ENCODE measurements at regions not wholly inside any gene's neighbourhood (a gene's known extent, or its start where the extent isn't known, plus 50 kb on each side); places are given as distances from the start of the nearest gene placed in this dataset.

DNA sequence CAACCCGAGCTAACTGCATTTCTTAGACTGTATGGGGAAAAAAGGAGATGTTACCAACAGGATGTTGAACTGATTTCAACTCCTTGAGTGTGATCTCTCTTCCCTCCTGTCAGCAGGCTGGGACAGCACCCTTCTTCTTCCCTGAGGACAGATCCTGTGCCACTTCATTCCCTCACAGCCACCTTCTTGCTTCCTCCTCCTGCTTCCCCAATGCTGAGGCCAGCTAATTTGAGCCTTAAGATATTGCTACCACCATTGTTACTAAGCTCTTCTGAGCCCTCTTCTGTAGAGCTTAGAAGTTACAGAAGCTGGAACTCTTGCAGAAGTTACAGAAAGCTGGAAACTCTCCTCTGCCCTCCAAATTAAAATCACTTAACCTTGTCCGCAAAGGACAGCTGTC, 88.8 kb downstream of the SPTSSA start:
- TF ChIP-seq POLR2A (IDR thresholded peaks at IDR 0.05; ENCODE audit: low read length): no peak
- no peak for TF ChIP-seq MYC (IDR thresholded peaks at IDR 0.05; ENCODE audit: borderline replicate concordance, low read length)
- no peak; a peak in 1 of 5 replicates for TF ChIP-seq EP300 (IDR thresholded peaks at IDR 0.05)
- no peak for TF ChIP-seq NFE2L2 (conservative IDR thresholded peaks at IDR 0.05; ENCODE audit: low read length)
- TF ChIP-seq, protein P1, sequence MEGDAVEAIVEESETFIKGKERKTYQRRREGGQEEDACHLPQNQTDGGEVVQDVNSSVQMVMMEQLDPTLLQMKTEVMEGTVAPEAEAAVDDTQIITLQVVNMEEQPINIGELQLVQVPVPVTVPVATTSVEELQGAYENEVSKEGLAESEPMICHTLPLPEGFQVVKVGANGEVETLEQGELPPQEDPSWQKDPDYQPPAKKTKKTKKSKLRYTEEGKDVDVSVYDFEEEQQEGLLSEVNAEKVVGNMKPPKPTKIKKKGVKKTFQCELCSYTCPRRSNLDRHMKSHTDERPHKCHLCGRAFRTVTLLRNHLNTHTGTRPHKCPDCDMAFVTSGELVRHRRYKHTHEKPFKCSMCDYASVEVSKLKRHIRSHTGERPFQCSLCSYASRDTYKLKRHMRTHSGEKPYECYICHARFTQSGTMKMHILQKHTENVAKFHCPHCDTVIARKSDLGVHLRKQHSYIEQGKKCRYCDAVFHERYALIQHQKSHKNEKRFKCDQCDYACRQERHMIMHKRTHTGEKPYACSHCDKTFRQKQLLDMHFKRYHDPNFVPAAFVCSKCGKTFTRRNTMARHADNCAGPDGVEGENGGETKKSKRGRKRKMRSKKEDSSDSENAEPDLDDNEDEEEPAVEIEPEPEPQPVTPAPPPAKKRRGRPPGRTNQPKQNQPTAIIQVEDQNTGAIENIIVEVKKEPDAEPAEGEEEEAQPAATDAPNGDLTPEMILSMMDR (IDR thresholded peaks at IDR 0.05): no peak
- TF ChIP-seq, protein P2, sequence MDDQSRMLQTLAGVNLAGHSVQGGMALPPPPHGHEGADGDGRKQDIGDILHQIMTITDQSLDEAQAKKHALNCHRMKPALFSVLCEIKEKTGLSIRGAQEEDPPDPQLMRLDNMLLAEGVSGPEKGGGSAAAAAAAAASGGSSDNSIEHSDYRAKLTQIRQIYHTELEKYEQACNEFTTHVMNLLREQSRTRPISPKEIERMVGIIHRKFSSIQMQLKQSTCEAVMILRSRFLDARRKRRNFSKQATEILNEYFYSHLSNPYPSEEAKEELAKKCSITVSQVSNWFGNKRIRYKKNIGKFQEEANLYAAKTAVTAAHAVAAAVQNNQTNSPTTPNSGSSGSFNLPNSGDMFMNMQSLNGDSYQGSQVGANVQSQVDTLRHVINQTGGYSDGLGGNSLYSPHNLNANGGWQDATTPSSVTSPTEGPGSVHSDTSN (IDR thresholded peaks at IDR 0.05): no peak
- no peak for TF ChIP-seq FOXS1 (CRISPR knock-in tag; IDR thresholded peaks at IDR 0.05)
- no peak for TF ChIP-seq BHLHE40 (IDR thresholded peaks at IDR 0.05; ENCODE audit: low read depth, low read length)
- TF ChIP-seq, protein P3, sequence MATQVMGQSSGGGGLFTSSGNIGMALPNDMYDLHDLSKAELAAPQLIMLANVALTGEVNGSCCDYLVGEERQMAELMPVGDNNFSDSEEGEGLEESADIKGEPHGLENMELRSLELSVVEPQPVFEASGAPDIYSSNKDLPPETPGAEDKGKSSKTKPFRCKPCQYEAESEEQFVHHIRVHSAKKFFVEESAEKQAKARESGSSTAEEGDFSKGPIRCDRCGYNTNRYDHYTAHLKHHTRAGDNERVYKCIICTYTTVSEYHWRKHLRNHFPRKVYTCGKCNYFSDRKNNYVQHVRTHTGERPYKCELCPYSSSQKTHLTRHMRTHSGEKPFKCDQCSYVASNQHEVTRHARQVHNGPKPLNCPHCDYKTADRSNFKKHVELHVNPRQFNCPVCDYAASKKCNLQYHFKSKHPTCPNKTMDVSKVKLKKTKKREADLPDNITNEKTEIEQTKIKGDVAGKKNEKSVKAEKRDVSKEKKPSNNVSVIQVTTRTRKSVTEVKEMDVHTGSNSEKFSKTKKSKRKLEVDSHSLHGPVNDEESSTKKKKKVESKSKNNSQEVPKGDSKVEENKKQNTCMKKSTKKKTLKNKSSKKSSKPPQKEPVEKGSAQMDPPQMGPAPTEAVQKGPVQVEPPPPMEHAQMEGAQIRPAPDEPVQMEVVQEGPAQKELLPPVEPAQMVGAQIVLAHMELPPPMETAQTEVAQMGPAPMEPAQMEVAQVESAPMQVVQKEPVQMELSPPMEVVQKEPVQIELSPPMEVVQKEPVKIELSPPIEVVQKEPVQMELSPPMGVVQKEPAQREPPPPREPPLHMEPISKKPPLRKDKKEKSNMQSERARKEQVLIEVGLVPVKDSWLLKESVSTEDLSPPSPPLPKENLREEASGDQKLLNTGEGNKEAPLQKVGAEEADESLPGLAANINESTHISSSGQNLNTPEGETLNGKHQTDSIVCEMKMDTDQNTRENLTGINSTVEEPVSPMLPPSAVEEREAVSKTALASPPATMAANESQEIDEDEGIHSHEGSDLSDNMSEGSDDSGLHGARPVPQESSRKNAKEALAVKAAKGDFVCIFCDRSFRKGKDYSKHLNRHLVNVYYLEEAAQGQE (IDR thresholded peaks at IDR 0.05): no peak
- TF ChIP-seq RFX5 (IDR thresholded peaks at IDR 0.05): no peak
- TF ChIP-seq FOSL2 (IDR thresholded peaks at IDR 0.05): no peak
- no peak for TF ChIP-seq FOSL2 (CRISPR knock-in tag; IDR thresholded peaks at IDR 0.05)
